ENCODE measurements at regions not wholly inside any gene's neighbourhood (a gene's known extent, or its start where the extent isn't known, plus 50 kb on each side); places are given as distances from the start of the nearest gene placed in this dataset.

- TF ChIP-seq DPF2 (IDR thresholded peaks at IDR 0.05) (peak; percentile 31; the same call in 1 of the 2 replicates), ZNF75A (CRISPR knock-in tag; IDR thresholded peaks at IDR 0.05) (no peak), ZBTB7A (IDR thresholded peaks at IDR 0.05; ENCODE audit: borderline replicate concordance, control insufficient read depth, low read depth, low read length) (no peak), BHLHE40 (IDR thresholded peaks at IDR 0.05; ENCODE audit: low read length) (peak; percentile 46), ADNP (tag; IDR thresholded peaks at IDR 0.05) (no peak), CEBPB (tag; IDR thresholded peaks at IDR 0.05) (no peak), GATAD2B (IDR thresholded peaks at IDR 0.05; ENCODE audit: borderline replicate concordance) (no peak), PHB (CRISPR knock-in tag; IDR thresholded peaks at IDR 0.05) (no peak), ZBTB40 (IDR thresholded peaks at IDR 0.05) (no peak), ZBTB40 (CRISPR knock-in tag; IDR thresholded peaks at IDR 0.05) (no peak), ZNF644 (tag; IDR thresholded peaks at IDR 0.05; ENCODE audit: low read depth) (no peak), CTBP1 (IDR thresholded peaks at IDR 0.05; ENCODE audit: borderline replicate concordance) (no peak), BDP1 (IDR thresholded peaks at IDR 0.05; ENCODE audit: insufficient read depth, insufficient read length) (no peak), DIDO1 (tag; IDR thresholded peaks at IDR 0.05; ENCODE audit: low read depth) (no peak), RFX5 (IDR thresholded peaks at IDR 0.05; ENCODE audit: low read depth, low read length) (no peak), ETV5 (CRISPR knock-in tag; IDR thresholded peaks at IDR 0.05; ENCODE audit: low read depth) (no peak), HNRNPUL1 (IDR thresholded peaks at IDR 0.05; ENCODE audit: low read length) (no peak), MBD1 (CRISPR knock-in tag; IDR thresholded peaks at IDR 0.05) (no peak), ZBTB34 (CRISPR knock-in tag; IDR thresholded peaks at IDR 0.05) (no peak), BRCA1 (IDR thresholded peaks at IDR 0.05) (no peak), BRCA1 (CRISPR knock-in tag; IDR thresholded peaks at IDR 0.05) (no peak)
Observed at GRCh38 chr6:11894212-11894611, 115.6 kb upstream of the ADTRP start (continued).

All from K562 (cell line).